ENCODE measurements at regions not wholly inside any gene's neighbourhood (a gene's known extent, or its start where the extent isn't known, plus 50 kb on each side); places are given as distances from the start of the nearest gene placed in this dataset.
"Not testable (repeated sequence)": the region's sequence is repeated elsewhere in the genome, so short reads cannot be mapped to it uniquely, and the experiment has no call there.

DNA sequence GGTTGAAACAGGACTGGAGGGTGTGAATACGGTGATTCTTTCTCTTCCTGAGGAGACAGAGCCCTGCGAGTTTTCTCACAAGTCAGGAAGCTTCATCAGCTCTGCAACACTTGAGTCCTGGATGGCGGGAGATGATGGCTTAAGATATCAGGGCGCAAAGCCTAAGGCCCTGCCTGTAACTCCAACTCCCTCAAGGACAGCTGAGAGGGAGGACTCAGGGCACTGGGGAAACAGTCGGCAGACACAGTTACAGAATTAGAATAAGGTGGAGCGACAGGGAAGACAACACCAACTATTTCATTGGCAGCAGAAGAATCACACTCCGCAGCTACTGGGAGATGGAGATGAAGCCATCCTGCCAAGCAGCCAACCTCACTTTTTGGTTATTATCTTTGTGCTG, 109.6 kb downstream of the NBPF8 start:
- TF ChIP-seq POLR2A (IDR thresholded peaks at IDR 0.05) = not testable (repeated sequence)
- TF ChIP-seq, protein P1, sequence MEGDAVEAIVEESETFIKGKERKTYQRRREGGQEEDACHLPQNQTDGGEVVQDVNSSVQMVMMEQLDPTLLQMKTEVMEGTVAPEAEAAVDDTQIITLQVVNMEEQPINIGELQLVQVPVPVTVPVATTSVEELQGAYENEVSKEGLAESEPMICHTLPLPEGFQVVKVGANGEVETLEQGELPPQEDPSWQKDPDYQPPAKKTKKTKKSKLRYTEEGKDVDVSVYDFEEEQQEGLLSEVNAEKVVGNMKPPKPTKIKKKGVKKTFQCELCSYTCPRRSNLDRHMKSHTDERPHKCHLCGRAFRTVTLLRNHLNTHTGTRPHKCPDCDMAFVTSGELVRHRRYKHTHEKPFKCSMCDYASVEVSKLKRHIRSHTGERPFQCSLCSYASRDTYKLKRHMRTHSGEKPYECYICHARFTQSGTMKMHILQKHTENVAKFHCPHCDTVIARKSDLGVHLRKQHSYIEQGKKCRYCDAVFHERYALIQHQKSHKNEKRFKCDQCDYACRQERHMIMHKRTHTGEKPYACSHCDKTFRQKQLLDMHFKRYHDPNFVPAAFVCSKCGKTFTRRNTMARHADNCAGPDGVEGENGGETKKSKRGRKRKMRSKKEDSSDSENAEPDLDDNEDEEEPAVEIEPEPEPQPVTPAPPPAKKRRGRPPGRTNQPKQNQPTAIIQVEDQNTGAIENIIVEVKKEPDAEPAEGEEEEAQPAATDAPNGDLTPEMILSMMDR (IDR thresholded peaks at IDR 0.05) = not testable (repeated sequence)
